Hepatocyte (in vitro differentiated cells): ENCODE measurements at regions not wholly inside any gene's neighbourhood (a gene's known extent, or its start where the extent isn't known, plus 50 kb on each side); places are given as distances from the start of the nearest gene placed in this dataset.

Experiments
- EZH2 ChIP-seq: fragments of 200-600 bp; sonication (generic); IDR thresholded peaks from 2 replicates; pipeline ENCODE4 v1.6.1; 2016; ENCODE audit warnings: antibody characterized with exemption, mild to moderate bottlenecking, borderline replicate concordance
- EZH2phosphoT487 ChIP-seq: fragments of 200-600 bp; sonication (generic); IDR thresholded peaks from one replicate; pipeline ENCODE4 v1.6.1; 2018; ENCODE audit warnings: antibody characterized with exemption, mild to moderate bottlenecking, low read depth, moderate library complexity; ENCODE audit not compliant: unreplicated experiment, severe bottlenecking
- TF ChIP-seq, protein P1 (sequence below): fragments of 200-600 bp; sonication (generic); IDR thresholded peaks from 2 replicates; pipeline ENCODE4 v1.5.1; 2016; ENCODE audit warnings: antibody characterized with exemption, mild to moderate bottlenecking; ENCODE audit not compliant: poor library complexity

DNA sequence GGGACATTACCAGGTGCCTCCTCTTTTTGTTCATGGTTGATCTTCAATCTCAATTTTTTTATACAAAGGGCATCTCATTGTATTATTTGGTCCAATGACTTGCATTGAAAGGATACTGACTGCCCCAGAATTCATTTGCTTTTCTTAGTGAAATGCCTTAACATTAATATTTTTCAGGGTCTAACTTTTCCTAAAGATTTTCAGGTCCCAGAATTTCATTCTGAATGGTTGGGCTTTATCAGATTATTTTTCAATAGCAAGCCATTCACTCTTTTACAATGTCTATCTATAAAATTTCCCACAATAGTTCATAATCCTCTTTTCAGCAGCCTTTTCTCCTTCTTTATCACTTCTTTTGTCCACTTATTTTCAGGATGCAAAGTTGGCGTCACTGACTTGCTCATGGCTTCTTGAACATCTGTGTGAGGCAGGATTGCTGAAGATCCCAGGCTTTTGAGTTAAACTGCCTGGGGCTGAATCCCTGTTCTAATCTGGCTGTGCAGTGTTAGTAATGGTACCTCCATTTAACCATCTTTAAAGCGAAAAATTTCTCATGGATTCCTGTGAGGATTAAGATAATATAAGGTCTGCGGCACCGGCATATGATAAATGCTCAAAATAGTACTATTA is 131.7 kb upstream of the HDAC9 start:
- TF ChIP-seq, protein P1, sequence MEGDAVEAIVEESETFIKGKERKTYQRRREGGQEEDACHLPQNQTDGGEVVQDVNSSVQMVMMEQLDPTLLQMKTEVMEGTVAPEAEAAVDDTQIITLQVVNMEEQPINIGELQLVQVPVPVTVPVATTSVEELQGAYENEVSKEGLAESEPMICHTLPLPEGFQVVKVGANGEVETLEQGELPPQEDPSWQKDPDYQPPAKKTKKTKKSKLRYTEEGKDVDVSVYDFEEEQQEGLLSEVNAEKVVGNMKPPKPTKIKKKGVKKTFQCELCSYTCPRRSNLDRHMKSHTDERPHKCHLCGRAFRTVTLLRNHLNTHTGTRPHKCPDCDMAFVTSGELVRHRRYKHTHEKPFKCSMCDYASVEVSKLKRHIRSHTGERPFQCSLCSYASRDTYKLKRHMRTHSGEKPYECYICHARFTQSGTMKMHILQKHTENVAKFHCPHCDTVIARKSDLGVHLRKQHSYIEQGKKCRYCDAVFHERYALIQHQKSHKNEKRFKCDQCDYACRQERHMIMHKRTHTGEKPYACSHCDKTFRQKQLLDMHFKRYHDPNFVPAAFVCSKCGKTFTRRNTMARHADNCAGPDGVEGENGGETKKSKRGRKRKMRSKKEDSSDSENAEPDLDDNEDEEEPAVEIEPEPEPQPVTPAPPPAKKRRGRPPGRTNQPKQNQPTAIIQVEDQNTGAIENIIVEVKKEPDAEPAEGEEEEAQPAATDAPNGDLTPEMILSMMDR: no peak
- no peak for TF ChIP-seq EZH2
- TF ChIP-seq EZH2phosphoT487: no peak
